Transverse colon (tissue), 4 donors: ENCODE measurements at regions not wholly inside any gene's neighbourhood (a gene's known extent, or its start where the extent isn't known, plus 50 kb on each side); places are given as distances from the start of the nearest gene placed in this dataset.

Source experiments
- DNase-seq: peaks from one replicate; pipeline ENCODE4 v3.0.0-alpha.2; 2019
- H3K27ac ChIP-seq, 4 donors: fragments of 200-600 bp; sonication (generic); 2 replicates each; pipeline ENCODE4 v1.5.1; 2016 to 2018; ENCODE audit warnings: inconsistent platforms in 4 of 4
- H3K27me3 ChIP-seq: fragments of 200-600 bp; sonication (generic); 2 replicates; pipeline ENCODE4 v1.5.1; 2017; ENCODE audit warnings: inconsistent platforms
- H3K36me3 ChIP-seq, 4 donors: fragments of 200-600 bp; sonication (generic); 2 replicates each; pipeline ENCODE4 v1.5.1; 2017 to 2019; ENCODE audit warnings: inconsistent platforms in 4 of 4
- H3K4me1 ChIP-seq, 4 donors: fragments of 200-600 bp; sonication (generic); 2 replicates each; pipeline ENCODE4 v1.5.1; 2017 to 2020; ENCODE audit warnings: inconsistent platforms in 4 of 4
- H3K4me3 ChIP-seq, 4 donors: fragments of 200-600 bp; sonication (generic); 1 replicate in 1 of 4; 2 replicates in 3 of 4; pipeline versions ENCODE4 v1.5.1 to v1.6.1; 2017 to 2019; ENCODE audit warnings: inconsistent platforms in 4 of 4
- H3K9me3 ChIP-seq, 2 donors: fragments of 200-600 bp; sonication (generic); 2 replicates each; pipeline ENCODE4 v1.5.1; 2017 to 2019; ENCODE audit warnings: inconsistent platforms in 2 of 2
- EP300 ChIP-seq: sonication (generic); formaldehyde crosslinking; IDR thresholded peaks from one replicate; pipeline ENCODE4 v1.6.1; 2017; ENCODE audit warnings: antibody characterized with exemption, low read depth
- POLR2A ChIP-seq: fragments of 450-650 bp; IDR thresholded peaks from one replicate; pipeline ENCODE4 v1.6.1; 2016; ENCODE audit warnings: antibody characterized with exemption, mild to moderate bottlenecking, moderate library complexity
- POLR2AphosphoS5 ChIP-seq, 3 donors: sonication (generic); formaldehyde crosslinking; IDR thresholded peaks; one replicate each; pipeline ENCODE4 v1.6.1; 2016; ENCODE audit warnings: antibody characterized with exemption in 3 of 3
- WGBS, 2 donors: methylation state at CpG; one replicate each; pipeline ENCODE4 v1.1.5; 2018; ENCODE audit warnings: low coverage in 1 of 2; 5-methylcytosine and 5-hydroxymethylcytosine counted together
- in situ Hi-C, 4 donors: fragments of 200-750 bp; cut with MboI; loops; one replicate each; pipeline versions ENCODE4 v1.15.0 to v1.15.1; 2017; ENCODE audit warnings: low sequenced_read_pairs in 3 of 4, low pct_ligation_motif_present in 1 of 4, low pct_unique_long_range_greater_than_20kb in 1 of 4
- intact Hi-C: fragments of 100-400 bp; cut with DNase I; formaldehyde crosslinking; loops from one replicate; pipeline ENCODE4 v1.15.1; 2023; ENCODE audit warnings: low total_unique reads
- TF ChIP-seq, protein P1 (sequence below), 5 experiments: fragments of 200-600 bp in 3 of 5; fragments of 450-650 bp in 2 of 5; sonication (generic) in 3 of 5; IDR thresholded peaks; 1 replicate in 2 of 5; 2 replicates in 3 of 5; pipeline ENCODE4 v1.5.1; 2016 to 2017; ENCODE audit warnings: antibody characterized with exemption in 5 of 5, inconsistent platforms in 3 of 5, mild to moderate bottlenecking in 2 of 5, moderate library complexity in 1 of 5

DNA sequence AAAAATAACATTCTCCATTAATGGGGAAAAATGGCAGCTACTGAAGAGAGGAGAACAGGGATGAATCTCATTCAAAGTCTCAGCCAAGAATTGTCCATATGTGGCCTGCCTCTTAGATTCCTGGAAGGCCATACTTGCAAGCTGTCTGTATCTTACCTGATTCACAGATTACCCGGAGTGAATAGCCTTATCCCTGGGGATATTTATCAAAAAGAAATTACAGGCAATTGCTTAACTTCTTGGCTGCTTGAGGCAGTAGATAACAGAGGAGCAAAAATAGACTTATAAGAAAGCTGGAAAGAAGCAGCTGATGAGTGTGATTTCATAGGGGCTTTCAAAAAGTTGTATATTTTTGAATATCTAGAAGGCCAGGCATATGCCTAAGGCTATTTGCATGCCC, 68.8 kb upstream of the PPP1R2C start:
- intact Hi-C loops (no loop called here), in situ Hi-C loops (no loop called here)
- Histone ChIP-seq H3K4me1 (no peaks in the 10 kb centered on the region), H3K27me3 (no peaks in the 10 kb centered on the region), H3K27ac (no peak overlapping the region), H3K4me3 (no peak overlapping the region), H3K36me3 (no peaks in the 10 kb centered on the region), H3K9me3 (no peaks in the 10 kb centered on the region)
- no peak for DNase-seq
- no peak for TF ChIP-seq EP300
- TF ChIP-seq POLR2AphosphoS5 (IDR thresholded peaks at IDR 0.05): no peak
- no peak for TF ChIP-seq POLR2A
- TF ChIP-seq, protein P1, sequence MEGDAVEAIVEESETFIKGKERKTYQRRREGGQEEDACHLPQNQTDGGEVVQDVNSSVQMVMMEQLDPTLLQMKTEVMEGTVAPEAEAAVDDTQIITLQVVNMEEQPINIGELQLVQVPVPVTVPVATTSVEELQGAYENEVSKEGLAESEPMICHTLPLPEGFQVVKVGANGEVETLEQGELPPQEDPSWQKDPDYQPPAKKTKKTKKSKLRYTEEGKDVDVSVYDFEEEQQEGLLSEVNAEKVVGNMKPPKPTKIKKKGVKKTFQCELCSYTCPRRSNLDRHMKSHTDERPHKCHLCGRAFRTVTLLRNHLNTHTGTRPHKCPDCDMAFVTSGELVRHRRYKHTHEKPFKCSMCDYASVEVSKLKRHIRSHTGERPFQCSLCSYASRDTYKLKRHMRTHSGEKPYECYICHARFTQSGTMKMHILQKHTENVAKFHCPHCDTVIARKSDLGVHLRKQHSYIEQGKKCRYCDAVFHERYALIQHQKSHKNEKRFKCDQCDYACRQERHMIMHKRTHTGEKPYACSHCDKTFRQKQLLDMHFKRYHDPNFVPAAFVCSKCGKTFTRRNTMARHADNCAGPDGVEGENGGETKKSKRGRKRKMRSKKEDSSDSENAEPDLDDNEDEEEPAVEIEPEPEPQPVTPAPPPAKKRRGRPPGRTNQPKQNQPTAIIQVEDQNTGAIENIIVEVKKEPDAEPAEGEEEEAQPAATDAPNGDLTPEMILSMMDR (IDR thresholded peaks at IDR 0.05): no peak
- WGBS, 2 donors: 57 to 71% methylated on average over 1 of the region's 1 CpG

- no peak for TF ChIP-seq POLR2AphosphoS5 (IDR thresholded peaks at IDR 0.05)
- TF ChIP-seq EP300: no peak
- no peak for TF ChIP-seq POLR2A
- TF ChIP-seq, protein P1 (IDR thresholded peaks at IDR 0.05): no peak
- in situ Hi-C loops: no loop called here
- intact Hi-C loops: no loop called here
These were observed 77.3 kb upstream of the PPP1R2C start for GRCh38 chrX:42855259-42855658.

DNA sequence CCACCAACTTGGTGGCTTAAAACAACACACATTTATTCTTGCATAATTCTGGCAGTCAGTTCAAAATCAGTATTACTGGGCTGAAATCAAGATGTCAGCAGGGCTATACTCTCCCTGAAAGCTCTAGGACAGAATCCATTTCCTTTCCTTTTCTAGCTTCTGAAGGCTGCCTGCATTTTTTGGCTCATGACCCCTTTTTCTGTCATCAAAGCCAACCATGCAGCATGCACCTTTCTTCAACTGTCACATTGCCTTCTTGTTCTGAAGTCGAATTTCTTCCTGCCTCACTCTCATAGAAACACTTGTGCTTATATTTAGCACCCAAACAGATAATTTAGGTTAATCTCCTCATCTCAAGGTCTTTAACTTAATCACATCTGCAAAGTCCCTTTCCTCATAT, 79.8 kb upstream of the PPP1R2C start:
- Histone ChIP-seq H3K4me3 (no peak overlapping the region), H3K27me3 (no peaks in the 10 kb centered on the region), H3K4me1 (no peaks in the 10 kb centered on the region), H3K9me3 (no peaks in the 10 kb centered on the region), H3K27ac (no peak overlapping the region), H3K36me3 (no peaks in the 10 kb centered on the region)
- no peak for TF ChIP-seq POLR2AphosphoS5 (IDR thresholded peaks at IDR 0.05)
- no peak for TF ChIP-seq POLR2A
- no peak for TF ChIP-seq EP300
- TF ChIP-seq, protein P1 (IDR thresholded peaks at IDR 0.05): no peak
- intact Hi-C loops (no loop called here), in situ Hi-C loops (no loop called here)
- no peak for DNase-seq
- 60% methylated on average over 1 of the region's 1 CpG; no CpG with 5 or more reads in 1 of the 2 donors for WGBS, 2 donors

More at GRCh38 chrX:42855259-42855658, 77.3 kb upstream of the PPP1R2C start:
- 70 to 75% methylated on average over 2 of the region's 2 CpGs for WGBS, 2 donors
- Histone ChIP-seq H3K27ac (no peak overlapping the region), H3K4me3 (no peak overlapping the region), H3K36me3 (no peaks in the 10 kb centered on the region), H3K27me3 (no peaks in the 10 kb centered on the region), H3K9me3 (no peaks in the 10 kb centered on the region), H3K4me1 (no peaks in the 10 kb centered on the region)
- DNase-seq: no peak

- Histone ChIP-seq H3K27ac (no peak overlapping the region), H3K4me1 (no peaks in the 10 kb centered on the region), H3K36me3 (no peaks in the 10 kb centered on the region), H3K27me3 (no peaks in the 10 kb centered on the region), H3K4me3 (no peak overlapping the region), H3K9me3 (no peaks in the 10 kb centered on the region)
- in situ Hi-C loops: no loop called here
- DNase-seq: no peak
- intact Hi-C loops: no loop called here
- WGBS, 2 donors: 81% methylated on average over 3 of the region's 3 CpGs; no CpG with 5 or more reads in 1 of the 2 donors
- TF ChIP-seq POLR2AphosphoS5 (IDR thresholded peaks at IDR 0.05) (no peak), EP300 (no peak), POLR2A (no peak)
- TF ChIP-seq, protein P1 (IDR thresholded peaks at IDR 0.05): no peak
These were observed 91.0 kb upstream of the PPP1R2C start for GRCh38 chrX:42869011-42869410.
